GM12873 (cell line): ENCODE measurements at regions not wholly inside any gene's neighbourhood (a gene's known extent, or its start where the extent isn't known, plus 50 kb on each side); places are given as distances from the start of the nearest gene placed in this dataset.

Experiments
- TF ChIP-seq, protein P1 (sequence below): IDR thresholded peaks from 2 replicates; pipeline ENCODE4 v1.5.1; 2012; ENCODE audit warnings: low read depth, mild to moderate bottlenecking, moderate library complexity, low read length, control low read depth; ENCODE audit not compliant: insufficient read depth; ENCODE audit errors: missing control alignments

- TF ChIP-seq, protein P1, sequence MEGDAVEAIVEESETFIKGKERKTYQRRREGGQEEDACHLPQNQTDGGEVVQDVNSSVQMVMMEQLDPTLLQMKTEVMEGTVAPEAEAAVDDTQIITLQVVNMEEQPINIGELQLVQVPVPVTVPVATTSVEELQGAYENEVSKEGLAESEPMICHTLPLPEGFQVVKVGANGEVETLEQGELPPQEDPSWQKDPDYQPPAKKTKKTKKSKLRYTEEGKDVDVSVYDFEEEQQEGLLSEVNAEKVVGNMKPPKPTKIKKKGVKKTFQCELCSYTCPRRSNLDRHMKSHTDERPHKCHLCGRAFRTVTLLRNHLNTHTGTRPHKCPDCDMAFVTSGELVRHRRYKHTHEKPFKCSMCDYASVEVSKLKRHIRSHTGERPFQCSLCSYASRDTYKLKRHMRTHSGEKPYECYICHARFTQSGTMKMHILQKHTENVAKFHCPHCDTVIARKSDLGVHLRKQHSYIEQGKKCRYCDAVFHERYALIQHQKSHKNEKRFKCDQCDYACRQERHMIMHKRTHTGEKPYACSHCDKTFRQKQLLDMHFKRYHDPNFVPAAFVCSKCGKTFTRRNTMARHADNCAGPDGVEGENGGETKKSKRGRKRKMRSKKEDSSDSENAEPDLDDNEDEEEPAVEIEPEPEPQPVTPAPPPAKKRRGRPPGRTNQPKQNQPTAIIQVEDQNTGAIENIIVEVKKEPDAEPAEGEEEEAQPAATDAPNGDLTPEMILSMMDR = no peak
Measured at GRCh38 chr2:3130889-3131635, 246.6 kb downstream of the EIPR1 start.

- TF ChIP-seq, protein P1 = no peak
Measured at GRCh38 chr2:3130444-3130843, 247.2 kb downstream of the EIPR1 start.

DNA sequence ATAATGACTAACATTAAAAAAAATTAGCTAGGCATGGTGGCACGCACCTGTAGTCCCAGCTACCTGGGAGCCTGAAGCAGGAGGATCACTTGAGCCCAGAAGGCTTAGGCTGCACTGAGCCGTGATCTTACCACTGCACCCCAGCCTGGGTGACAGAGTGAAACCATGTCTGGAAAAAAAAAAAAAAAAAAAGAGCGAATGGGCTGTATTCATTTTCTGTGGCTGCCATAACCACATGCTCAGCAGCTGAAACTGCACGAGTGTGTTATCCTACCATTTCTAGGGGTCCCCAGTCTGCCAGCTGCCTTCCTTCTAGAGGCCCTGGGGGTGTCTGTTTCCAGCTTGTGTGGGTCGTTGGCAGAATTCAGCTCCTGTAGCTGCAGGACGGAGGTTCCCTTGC, 247.8 kb downstream of the EIPR1 start:
- TF ChIP-seq, protein P1 = no peak

- TF ChIP-seq, protein P1 = no peak
Measured at GRCh38 chr2:3128786-3129185, 248.8 kb downstream of the EIPR1 start.

- TF ChIP-seq, protein P1 = no peak
Measured at GRCh38 chr2:3127710-3128109, 249.9 kb downstream of the EIPR1 start.

- TF ChIP-seq, protein P1 = no peak
Measured at GRCh38 chr2:3126911-3127621, 250.6 kb downstream of the EIPR1 start.

- TF ChIP-seq, protein P1 = no peak
Measured at GRCh38 chr2:3126171-3126910, 251.3 kb downstream of the EIPR1 start.
